ENCODE measurements at regions not wholly inside any gene's neighbourhood (a gene's known extent, or its start where the extent isn't known, plus 50 kb on each side); places are given as distances from the start of the nearest gene placed in this dataset.

DNA sequence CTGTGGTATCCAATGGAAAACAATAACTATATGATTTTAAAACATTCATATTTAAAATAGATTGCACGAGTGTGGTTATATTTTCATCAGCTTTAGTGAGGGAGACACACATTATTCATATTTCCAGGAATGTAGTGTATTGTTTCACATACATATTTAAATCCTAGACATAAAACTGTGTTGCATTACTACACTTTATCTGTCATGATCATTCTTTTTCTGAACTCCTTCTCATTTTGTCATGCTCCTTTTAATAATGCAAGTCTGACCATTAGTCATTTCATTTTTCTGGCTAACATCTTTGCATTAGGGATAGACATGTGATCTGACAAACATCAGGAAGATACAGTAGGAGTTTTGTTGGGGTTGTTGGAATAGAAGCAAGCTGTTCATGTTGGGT is 1382.7 kb downstream of the PCDH7 start:
- no peak overlapping the region for H3K4me3 ChIP-seq (ENCODE audit: low read length)
- no peak overlapping the region for H3K27ac Mint-ChIP-seq
- H3K27ac ChIP-seq (ENCODE audit: low read depth in 1 of 2, low read length in 2 of 2): no peak overlapping the region
- no peaks in the 10 kb centered on the region for H3K4me1 ChIP-seq (ENCODE audit: insufficient read depth, low read length)
- intact Hi-C loops (cut with DNase I, micrococcal nuclease): no loop called here
- DNase-seq (no peak), ATAC-seq (ENCODE audit: poor library complexity) (no peak)
- H3K9me3 ChIP-seq (ENCODE audit: control insufficient read depth in 1 of 2, insufficient read depth in 1 of 2, low read length in 2 of 2): peaks cover 0 to 5% of the 10 kb centered on the region in 2 experiments
- H3K36me3 ChIP-seq (ENCODE audit: insufficient read depth, low read length): no peaks in the 10 kb centered on the region
- H3K4me3 Mint-ChIP-seq: no peak overlapping the region
- no peaks in the 10 kb centered on the region for H3K4me1 Mint-ChIP-seq (ENCODE audit: low read depth)
- POLR2A ChIA-PET: no interaction called here
- TF ChIP-seq, protein P1, sequence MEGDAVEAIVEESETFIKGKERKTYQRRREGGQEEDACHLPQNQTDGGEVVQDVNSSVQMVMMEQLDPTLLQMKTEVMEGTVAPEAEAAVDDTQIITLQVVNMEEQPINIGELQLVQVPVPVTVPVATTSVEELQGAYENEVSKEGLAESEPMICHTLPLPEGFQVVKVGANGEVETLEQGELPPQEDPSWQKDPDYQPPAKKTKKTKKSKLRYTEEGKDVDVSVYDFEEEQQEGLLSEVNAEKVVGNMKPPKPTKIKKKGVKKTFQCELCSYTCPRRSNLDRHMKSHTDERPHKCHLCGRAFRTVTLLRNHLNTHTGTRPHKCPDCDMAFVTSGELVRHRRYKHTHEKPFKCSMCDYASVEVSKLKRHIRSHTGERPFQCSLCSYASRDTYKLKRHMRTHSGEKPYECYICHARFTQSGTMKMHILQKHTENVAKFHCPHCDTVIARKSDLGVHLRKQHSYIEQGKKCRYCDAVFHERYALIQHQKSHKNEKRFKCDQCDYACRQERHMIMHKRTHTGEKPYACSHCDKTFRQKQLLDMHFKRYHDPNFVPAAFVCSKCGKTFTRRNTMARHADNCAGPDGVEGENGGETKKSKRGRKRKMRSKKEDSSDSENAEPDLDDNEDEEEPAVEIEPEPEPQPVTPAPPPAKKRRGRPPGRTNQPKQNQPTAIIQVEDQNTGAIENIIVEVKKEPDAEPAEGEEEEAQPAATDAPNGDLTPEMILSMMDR (IDR thresholded peaks at IDR 0.05): no peak
- no peaks in the 10 kb centered on the region for H3K27me3 ChIP-seq (ENCODE audit: control insufficient read depth in 1 of 2, insufficient read depth in 2 of 2, low read length in 2 of 2)
- H3K9me3 Mint-ChIP-seq: peaks cover 8% of the 10 kb centered on the region
- H3K27me3 Mint-ChIP-seq: no peaks in the 10 kb centered on the region
- CTCF ChIA-PET: no interaction called here
- no peaks in the 10 kb centered on the region for H3K36me3 Mint-ChIP-seq (ENCODE audit: low read depth)

DNA sequence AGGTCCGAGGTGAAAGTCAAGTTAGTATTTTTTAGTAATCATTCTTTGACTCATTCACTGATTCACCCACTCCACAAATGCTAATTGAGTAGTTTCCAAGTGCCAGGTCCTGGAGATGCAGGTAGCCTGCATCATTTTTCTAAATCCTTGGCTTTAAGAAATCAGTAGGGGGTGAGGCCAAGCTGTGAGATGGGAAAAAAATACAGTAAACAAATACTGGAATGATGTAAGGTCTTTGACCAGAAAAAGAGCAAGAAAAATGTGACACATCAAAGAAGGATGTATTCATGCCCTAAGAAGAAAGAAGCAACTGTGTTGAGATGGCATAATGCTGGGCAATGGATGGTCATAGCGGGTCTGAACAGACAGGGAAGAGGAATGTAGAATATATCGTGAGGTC is 1386.6 kb downstream of the PCDH7 start:
- DNase-seq: no peak
- Mint-ChIP-seq H3K9me3 (peaks cover 8% of the 10 kb centered on the region), H3K4me1 (ENCODE audit: low read depth) (no peaks in the 10 kb centered on the region), H3K4me3 (no peak overlapping the region), H3K27me3 (no peaks in the 10 kb centered on the region), H3K36me3 (ENCODE audit: low read depth) (no peaks in the 10 kb centered on the region), H3K27ac (no peak overlapping the region)
- Histone ChIP-seq H3K36me3 (ENCODE audit: insufficient read depth, low read length) (no peaks in the 10 kb centered on the region), H3K27me3 (ENCODE audit: control insufficient read depth in 1 of 2, insufficient read depth in 2 of 2, low read length in 2 of 2) (no peaks in the 10 kb centered on the region), H3K27ac (ENCODE audit: low read depth in 1 of 2, low read length in 2 of 2) (no peak overlapping the region), H3K4me3 (ENCODE audit: low read length) (no peak overlapping the region), H3K4me1 (ENCODE audit: insufficient read depth, low read length) (no peaks in the 10 kb centered on the region), H3K9me3 (ENCODE audit: control insufficient read depth in 1 of 2, insufficient read depth in 1 of 2, low read length in 2 of 2) (peaks cover 0 to 10% of the 10 kb centered on the region in 2 experiments)
- ATAC-seq (ENCODE audit: poor library complexity): no peak
- ChIA-PET CTCF (no interaction called here), POLR2A (no interaction called here)
- intact Hi-C loops (cut with DNase I, micrococcal nuclease): no loop called here
- TF ChIP-seq, protein P1 (IDR thresholded peaks at IDR 0.05): no peak

DNA sequence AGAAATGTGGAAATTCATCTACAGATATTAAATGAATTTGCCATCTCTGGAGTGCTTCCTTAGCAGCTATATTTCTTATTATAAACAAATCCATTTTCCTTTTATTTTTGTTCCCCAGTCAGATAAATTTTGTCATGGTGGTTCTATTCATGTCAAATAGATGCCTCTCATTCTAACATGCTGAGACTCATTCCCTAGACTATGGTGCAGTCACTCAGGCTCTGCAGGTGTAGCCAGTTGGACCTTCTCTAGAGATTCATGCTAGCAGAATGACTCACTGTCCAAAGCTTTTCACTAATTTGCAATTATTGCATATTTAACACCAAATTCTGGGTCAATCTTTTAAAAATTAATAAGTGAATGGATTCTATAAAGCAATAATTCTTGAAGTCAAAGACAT is 1392.7 kb downstream of the PCDH7 start:
- TF ChIP-seq, protein P1 (IDR thresholded peaks at IDR 0.05): no peak
- H3K4me3 Mint-ChIP-seq: no peak overlapping the region
- H3K4me1 Mint-ChIP-seq (ENCODE audit: low read depth): no peaks in the 10 kb centered on the region
- intact Hi-C loops (cut with DNase I, micrococcal nuclease): no loop called here
- Histone ChIP-seq H3K4me1 (ENCODE audit: insufficient read depth, low read length) (no peaks in the 10 kb centered on the region), H3K27ac (ENCODE audit: low read depth in 1 of 2, low read length in 2 of 2) (no peak overlapping the region), H3K9me3 (ENCODE audit: control insufficient read depth in 1 of 2, insufficient read depth in 1 of 2, low read length in 2 of 2) (peaks cover 0 to 8% of the 10 kb centered on the region in 2 experiments), H3K4me3 (ENCODE audit: low read length) (no peak overlapping the region), H3K36me3 (ENCODE audit: insufficient read depth, low read length) (no peaks in the 10 kb centered on the region), H3K27me3 (ENCODE audit: control insufficient read depth in 1 of 2, insufficient read depth in 2 of 2, low read length in 2 of 2) (no peaks in the 10 kb centered on the region)
- POLR2A ChIA-PET: no interaction called here
- no peaks in the 10 kb centered on the region for H3K27me3 Mint-ChIP-seq
- CTCF ChIA-PET: no interaction called here
- H3K36me3 Mint-ChIP-seq (ENCODE audit: low read depth): no peaks in the 10 kb centered on the region
- H3K9me3 Mint-ChIP-seq: peaks cover under 1% of the 10 kb centered on the region
- no peak for ATAC-seq (ENCODE audit: poor library complexity)
- DNase-seq: no peak
- H3K27ac Mint-ChIP-seq: no peak overlapping the region
